Keratinocyte (primary cell): ENCODE measurements at regions not wholly inside any gene's neighbourhood (a gene's known extent, or its start where the extent isn't known, plus 50 kb on each side); places are given as distances from the start of the nearest gene placed in this dataset.

Experiments
- DNase-seq: peaks from one replicate; pipeline ENCODE4 v3.0.0-alpha.2; 2011; ENCODE audit warnings: low read depth, missing footprints, low spot score
- FAIRE-seq: peaks from 2 replicates; lab custom pipeline; 2011; peaks lifted over from hg19 to GRCh38; lab: Jason Lieb, UNC
- H2AFZ ChIP-seq: 2 replicates; pipeline ENCODE4 v1.6.0; 2012; ENCODE audit warnings: low read length, control low read depth, inconsistent platforms; ENCODE audit not compliant: control insufficient read depth
- H3K27ac ChIP-seq: 2 replicates; pipeline ENCODE4 v1.5.1; 2011; ENCODE audit warnings: low read length; ENCODE audit not compliant: control insufficient read depth, insufficient read depth
- H3K27me3 ChIP-seq: 3 replicates; pipeline ENCODE4 v1.6.0; 2011; ENCODE audit warnings: low read length; ENCODE audit not compliant: control insufficient read depth, insufficient read depth; ENCODE audit errors: extremely low read depth
- H3K36me3 ChIP-seq, 2 experiments: 2 replicates in 1 of 2; 3 replicates in 1 of 2; pipeline ENCODE4 v1.5.1; 2011; ENCODE audit warnings: low read length in 2 of 2, mild to moderate bottlenecking in 1 of 2; ENCODE audit not compliant: control insufficient read depth in 2 of 2, insufficient read depth in 2 of 2; ENCODE audit errors: extremely low read depth in 1 of 2
- H3K4me1 ChIP-seq: 3 replicates; pipeline ENCODE4 v1.5.1; 2011; ENCODE audit warnings: low read length; ENCODE audit not compliant: control insufficient read depth, insufficient read depth; ENCODE audit errors: extremely low read depth
- H3K4me2 ChIP-seq: 3 replicates; pipeline ENCODE4 v1.6.0; 2011; ENCODE audit warnings: low read depth, low read length; ENCODE audit not compliant: control insufficient read depth, insufficient read depth; ENCODE audit errors: extremely low read depth
- H3K4me3 ChIP-seq, 3 experiments: fragments of 200-600 bp in 1 of 3; sonication (generic) in 1 of 3; 2 replicates in 2 of 3; 3 replicates in 1 of 3; pipeline ENCODE4 v1.5.1; 2011 to 2016; ENCODE audit warnings: low read length in 3 of 3, mild to moderate bottlenecking in 3 of 3, control low read depth in 2 of 3, inconsistent platforms in 1 of 3, low read depth in 1 of 3, mixed read lengths in 1 of 3, mixed run types in 1 of 3, moderate library complexity in 1 of 3; ENCODE audit not compliant: control insufficient read depth in 2 of 3, insufficient read depth in 2 of 3; ENCODE audit errors: extremely low read depth in 1 of 3
- H3K79me2 ChIP-seq: 2 replicates; pipeline ENCODE4 v1.6.0; 2012; ENCODE audit warnings: low read length; ENCODE audit not compliant: control insufficient read depth, insufficient read depth
- H3K9ac ChIP-seq: 3 replicates; pipeline ENCODE4 v1.6.0; 2011; ENCODE audit warnings: low read length; ENCODE audit not compliant: control insufficient read depth, insufficient read depth; ENCODE audit errors: extremely low read depth
- H3K9me1 ChIP-seq: 3 replicates; pipeline ENCODE4 v1.6.0; 2011; ENCODE audit warnings: low read length; ENCODE audit not compliant: control insufficient read depth, insufficient read depth; ENCODE audit errors: extremely low read depth
- H3K9me3 ChIP-seq: 2 replicates; pipeline ENCODE4 v1.5.1; 2012; ENCODE audit warnings: low read depth, low read length; ENCODE audit not compliant: control insufficient read depth
- H4K20me1 ChIP-seq: 3 replicates; pipeline ENCODE4 v1.6.0; 2011; ENCODE audit warnings: low read length; ENCODE audit not compliant: control insufficient read depth, insufficient read depth; ENCODE audit errors: extremely low read depth
- CTCF ChIP-seq, 3 experiments: IDR thresholded peaks in 1 of 3; conservative IDR thresholded peaks in 1 of 3; optimal IDR thresholded peaks in 1 of 3; 2 replicates in 2 of 3; 3 replicates in 1 of 3; pipeline versions ENCODE3 to v1.5.1; 2011; ENCODE audit warnings: low read length in 3 of 3, mild to moderate bottlenecking in 3 of 3, moderate library complexity in 2 of 3, control low read depth in 1 of 3, inconsistent platforms in 1 of 3; ENCODE audit not compliant: insufficient read depth in 2 of 3; ENCODE audit errors: extremely low read depth in 1 of 3
- EZH2 ChIP-seq: IDR thresholded peaks from one replicate; pipeline ENCODE4 v1.6.1; 2012; ENCODE audit warnings: inconsistent platforms, mild to moderate bottlenecking, low read length, moderate library complexity
- dilution Hi-C: fragments of 300-500 bp; cut with MboI; formaldehyde crosslinking; loops from one replicate; pipeline ENCODE4 v1.7.0; 2020; ENCODE audit warnings: low sequenced_read_pairs; ENCODE audit not compliant: extremely low pct_ligation_motif_present

GRCh38 chr10:3006093-3006492 is 61.3 kb upstream of the PFKP start:
- no peaks in the 10 kb centered on the region for H3K4me1 ChIP-seq
- peaks cover 8% of the 10 kb centered on the region for H3K27me3 ChIP-seq
- no peaks in the 10 kb centered on the region for H3K79me2 ChIP-seq
- H3K4me3 ChIP-seq: no peak overlapping the region
- no peaks in the 10 kb centered on the region for H3K9me3 ChIP-seq
- H4K20me1 ChIP-seq: no peaks in the 10 kb centered on the region
- no peak for FAIRE-seq
- dilution Hi-C loops: no loop called here
- TF ChIP-seq EZH2 (no peak), CTCF (optimal IDR thresholded peaks at IDR 0.05 in 1 of 3, IDR thresholded peaks at IDR 0.05 in 1 of 3, conservative IDR thresholded peaks at IDR 0.05 in 1 of 3; ENCODE audit: extremely low read depth in 1 of 3, insufficient read depth in 2 of 3, low read length in 3 of 3) (no peak)
- H3K36me3 ChIP-seq: no peaks in the 10 kb centered on the region
- no peak overlapping the region for H3K9ac ChIP-seq
- H3K27ac ChIP-seq: no peak overlapping the region
- no peak overlapping the region for H2AFZ ChIP-seq
- H3K4me2 ChIP-seq: no peak overlapping the region
- H3K9me1 ChIP-seq: no peaks in the 10 kb centered on the region
- DNase-seq: no peak

- FAIRE-seq: no peak
- H3K27me3 ChIP-seq: no peaks in the 10 kb centered on the region
- dilution Hi-C loops: no loop called here
Measured at GRCh38 chr10:3002304-3002703, 65.0 kb upstream of the PFKP start.

More at GRCh38 chr10:3002304-3002703, 65.0 kb upstream of the PFKP start:
- H3K9ac ChIP-seq: no peak overlapping the region
- H3K79me2 ChIP-seq: no peaks in the 10 kb centered on the region
- no peaks in the 10 kb centered on the region for H3K36me3 ChIP-seq
- H3K9me3 ChIP-seq: no peaks in the 10 kb centered on the region
- H3K9me1 ChIP-seq: no peaks in the 10 kb centered on the region
- TF ChIP-seq CTCF (optimal IDR thresholded peaks at IDR 0.05 in 1 of 3, IDR thresholded peaks at IDR 0.05 in 1 of 3, conservative IDR thresholded peaks at IDR 0.05 in 1 of 3; ENCODE audit: extremely low read depth in 1 of 3, insufficient read depth in 2 of 3, low read length in 3 of 3) (no peak), EZH2 (no peak)
- H3K4me2 ChIP-seq: no peak overlapping the region
- DNase-seq: no peak
- H2AFZ ChIP-seq: no peak overlapping the region
- no peak overlapping the region for H3K27ac ChIP-seq
- no peaks in the 10 kb centered on the region for H4K20me1 ChIP-seq
- no peak overlapping the region for H3K4me3 ChIP-seq
- H3K4me1 ChIP-seq: no peaks in the 10 kb centered on the region
